ENCODE measurements at regions not wholly inside any gene's neighbourhood (a gene's known extent, or its start where the extent isn't known, plus 50 kb on each side); places are given as distances from the start of the nearest gene placed in this dataset.
"Not testable (repeated sequence)": the region's sequence is repeated elsewhere in the genome, so short reads cannot be mapped to it uniquely, and the experiment has no call there.

DNA sequence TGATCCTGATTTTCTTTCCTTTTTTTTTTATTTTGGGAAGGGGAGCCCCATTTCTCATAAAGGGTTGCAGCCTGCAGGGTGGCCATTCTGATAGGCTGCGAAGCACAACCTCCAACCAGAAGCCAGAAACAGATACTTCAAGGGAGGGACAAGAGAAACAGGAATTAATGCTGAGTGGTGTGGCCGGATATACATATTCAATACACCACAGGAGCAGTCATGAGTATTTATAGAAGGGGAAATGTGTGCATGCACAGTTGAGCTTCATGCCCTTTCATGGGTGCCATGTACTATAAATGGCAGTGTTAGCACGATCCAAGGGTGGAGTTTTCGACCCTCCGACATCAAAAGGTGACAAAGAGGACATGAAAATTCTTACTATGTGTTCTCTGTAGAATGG, 320.8 kb downstream of the CBLN1 start:
- no peaks in the 10 kb centered on the region for H3K9me3 ChIP-seq
- no peaks in the 10 kb centered on the region for H3K36me3 ChIP-seq
- H3K27ac ChIP-seq: no peak overlapping the region
- no peaks in the 10 kb centered on the region for H3K4me1 ChIP-seq
- H3K4me3 ChIP-seq: no peak overlapping the region
- no peaks in the 10 kb centered on the region for H3K27me3 ChIP-seq
- TF ChIP-seq, protein P1, sequence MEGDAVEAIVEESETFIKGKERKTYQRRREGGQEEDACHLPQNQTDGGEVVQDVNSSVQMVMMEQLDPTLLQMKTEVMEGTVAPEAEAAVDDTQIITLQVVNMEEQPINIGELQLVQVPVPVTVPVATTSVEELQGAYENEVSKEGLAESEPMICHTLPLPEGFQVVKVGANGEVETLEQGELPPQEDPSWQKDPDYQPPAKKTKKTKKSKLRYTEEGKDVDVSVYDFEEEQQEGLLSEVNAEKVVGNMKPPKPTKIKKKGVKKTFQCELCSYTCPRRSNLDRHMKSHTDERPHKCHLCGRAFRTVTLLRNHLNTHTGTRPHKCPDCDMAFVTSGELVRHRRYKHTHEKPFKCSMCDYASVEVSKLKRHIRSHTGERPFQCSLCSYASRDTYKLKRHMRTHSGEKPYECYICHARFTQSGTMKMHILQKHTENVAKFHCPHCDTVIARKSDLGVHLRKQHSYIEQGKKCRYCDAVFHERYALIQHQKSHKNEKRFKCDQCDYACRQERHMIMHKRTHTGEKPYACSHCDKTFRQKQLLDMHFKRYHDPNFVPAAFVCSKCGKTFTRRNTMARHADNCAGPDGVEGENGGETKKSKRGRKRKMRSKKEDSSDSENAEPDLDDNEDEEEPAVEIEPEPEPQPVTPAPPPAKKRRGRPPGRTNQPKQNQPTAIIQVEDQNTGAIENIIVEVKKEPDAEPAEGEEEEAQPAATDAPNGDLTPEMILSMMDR (IDR thresholded peaks at IDR 0.05): no peak
- DNase-seq (ENCODE audit: low spot score): no peak

DNA sequence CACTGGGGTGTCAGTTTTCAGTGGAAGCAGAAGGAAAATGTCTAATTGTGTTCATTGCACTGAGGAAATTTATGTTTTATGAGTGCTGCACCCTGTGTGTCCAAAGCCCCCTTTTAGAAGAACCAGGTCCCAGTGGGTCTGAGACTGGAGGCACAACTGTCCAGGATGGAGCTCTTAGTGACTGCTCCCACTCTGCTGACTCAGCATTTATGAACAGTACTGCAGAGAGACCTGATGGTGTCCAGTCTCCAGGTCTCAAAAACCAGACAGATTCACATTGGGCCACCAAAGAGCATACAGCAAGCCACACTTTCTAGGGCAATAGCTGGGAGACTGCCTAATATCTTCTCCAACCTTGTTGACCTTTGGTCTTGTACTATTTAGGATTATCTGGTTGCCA, 321.9 kb downstream of the CBLN1 start:
- TF ChIP-seq, protein P1 (IDR thresholded peaks at IDR 0.05): no peak
- Histone ChIP-seq H3K4me3 (no peak overlapping the region), H3K27me3 (no peaks in the 10 kb centered on the region), H3K9me3 (no peaks in the 10 kb centered on the region), H3K4me1 (no peaks in the 10 kb centered on the region), H3K27ac (no peak overlapping the region), H3K36me3 (no peaks in the 10 kb centered on the region)
- no peak for DNase-seq (ENCODE audit: low spot score)

DNA sequence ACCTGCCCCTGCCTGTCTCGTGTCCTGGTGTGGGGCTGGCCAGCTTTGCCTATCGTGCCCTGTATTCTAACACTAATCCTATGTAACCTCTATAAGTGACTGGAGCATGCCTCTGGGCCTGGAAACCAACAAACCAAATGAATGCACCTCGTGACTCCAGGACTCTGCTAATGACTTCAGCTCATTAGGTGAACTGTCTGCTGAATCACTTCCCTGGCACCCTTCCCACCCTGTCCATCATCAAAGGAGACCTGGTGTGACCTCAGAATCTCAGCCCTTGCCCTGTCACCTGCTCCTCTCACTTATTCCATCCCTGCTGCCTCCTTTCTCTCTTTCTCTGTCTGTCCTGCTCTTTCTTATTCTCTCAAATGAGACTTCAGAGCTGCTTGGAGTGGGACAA, 322.4 kb downstream of the CBLN1 start:
- H3K4me3 ChIP-seq: no peak overlapping the region

DNA sequence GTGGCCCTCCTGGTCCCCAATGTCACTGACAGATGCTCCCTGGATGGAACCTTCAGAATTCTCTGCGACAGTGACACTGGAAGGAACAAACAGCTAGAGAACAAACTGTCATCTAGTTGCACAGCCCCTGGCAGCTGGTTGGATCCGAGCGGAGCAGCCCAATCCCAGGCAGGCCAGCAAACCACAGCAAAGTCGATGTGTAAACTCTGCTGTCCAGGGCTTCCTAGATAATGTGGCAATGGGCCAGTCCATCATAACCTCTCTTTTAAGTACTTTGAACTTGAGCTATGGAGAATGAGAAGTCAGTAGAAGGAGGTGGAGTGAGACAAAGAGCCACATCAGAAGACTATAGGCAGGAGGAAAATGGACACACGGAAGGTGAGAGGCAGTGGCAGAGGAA, 323.0 kb downstream of the CBLN1 start:
- H3K9me3 ChIP-seq: no peaks in the 10 kb centered on the region
- DNase-seq (ENCODE audit: low spot score): no peak
- no peaks in the 10 kb centered on the region for H3K27me3 ChIP-seq
- H3K4me3 ChIP-seq: no peak overlapping the region
- H3K36me3 ChIP-seq: no peaks in the 10 kb centered on the region
- H3K4me1 ChIP-seq: no peaks in the 10 kb centered on the region
- TF ChIP-seq, protein P1 (IDR thresholded peaks at IDR 0.05): no peak
- no peak overlapping the region for H3K27ac ChIP-seq

More for the DNA sequence above, 322.4 kb downstream of the CBLN1 start:
- TF ChIP-seq, protein P1 (IDR thresholded peaks at IDR 0.05): no peak
- no peaks in the 10 kb centered on the region for H3K9me3 ChIP-seq
- no peak overlapping the region for H3K27ac ChIP-seq
- no peaks in the 10 kb centered on the region for H3K36me3 ChIP-seq
- H3K27me3 ChIP-seq: no peaks in the 10 kb centered on the region
- DNase-seq (ENCODE audit: low spot score): no peak
- no peaks in the 10 kb centered on the region for H3K4me1 ChIP-seq

DNA sequence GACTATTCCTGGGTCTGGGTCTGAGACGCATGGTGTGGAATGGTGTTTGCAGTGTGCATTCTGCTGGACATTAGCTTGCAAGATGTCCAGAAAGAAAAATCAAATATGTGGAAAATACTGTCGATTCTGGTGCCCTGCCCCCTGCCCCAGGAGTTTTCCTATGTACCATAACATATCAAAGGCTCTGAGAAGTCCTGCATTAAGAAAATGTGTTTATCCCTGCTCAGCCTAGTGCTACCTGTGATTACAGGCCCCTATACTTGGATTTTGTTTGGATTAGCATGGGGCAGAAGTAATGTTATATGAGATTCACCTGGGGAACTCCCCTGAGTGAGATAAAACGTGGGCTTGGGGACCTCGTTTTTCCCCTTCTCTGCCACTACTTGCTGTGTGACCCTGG, 325.0 kb downstream of the CBLN1 start:
- no peak for DNase-seq (ENCODE audit: low spot score)

DNA sequence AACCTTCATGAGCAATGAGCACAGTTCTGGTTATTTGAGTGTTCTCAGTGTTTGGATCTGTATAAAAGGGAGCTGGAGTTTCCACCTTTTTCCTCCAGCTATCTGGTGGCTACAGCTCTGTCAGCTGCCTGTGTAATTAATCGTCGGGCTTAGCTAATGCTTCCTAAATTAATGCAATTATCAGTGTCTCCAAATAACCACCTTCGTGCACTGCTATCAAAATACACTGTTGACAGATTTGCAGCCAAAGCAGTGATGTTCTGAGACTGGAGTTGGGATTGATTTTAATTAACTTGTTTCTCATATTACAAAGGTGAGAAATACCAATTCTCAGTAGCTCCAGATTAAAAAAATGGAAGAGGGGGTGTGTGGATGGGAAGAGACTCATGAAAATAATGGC, 325.8 kb downstream of the CBLN1 start:
- no peaks in the 10 kb centered on the region for H3K9me3 ChIP-seq
- peaks cover 0 to 8% of the 10 kb centered on the region in 2 donors for H3K4me1 ChIP-seq
- no peak overlapping the region for H3K27ac ChIP-seq
- no peak for DNase-seq (ENCODE audit: low spot score)
- H3K36me3 ChIP-seq: no peaks in the 10 kb centered on the region
- H3K4me3 ChIP-seq: no peak overlapping the region
- no peaks in the 10 kb centered on the region for H3K27me3 ChIP-seq
- TF ChIP-seq, protein P1 (IDR thresholded peaks at IDR 0.05): no peak

More for the DNA sequence above, 325.0 kb downstream of the CBLN1 start:
- Histone ChIP-seq H3K36me3 (no peaks in the 10 kb centered on the region), H3K27ac (no peak overlapping the region), H3K4me3 (no peak overlapping the region), H3K4me1 (peaks cover 0 to 8% of the 10 kb centered on the region in 2 donors), H3K9me3 (no peaks in the 10 kb centered on the region), H3K27me3 (no peaks in the 10 kb centered on the region)
- TF ChIP-seq, protein P1 (IDR thresholded peaks at IDR 0.05): no peak

DNA sequence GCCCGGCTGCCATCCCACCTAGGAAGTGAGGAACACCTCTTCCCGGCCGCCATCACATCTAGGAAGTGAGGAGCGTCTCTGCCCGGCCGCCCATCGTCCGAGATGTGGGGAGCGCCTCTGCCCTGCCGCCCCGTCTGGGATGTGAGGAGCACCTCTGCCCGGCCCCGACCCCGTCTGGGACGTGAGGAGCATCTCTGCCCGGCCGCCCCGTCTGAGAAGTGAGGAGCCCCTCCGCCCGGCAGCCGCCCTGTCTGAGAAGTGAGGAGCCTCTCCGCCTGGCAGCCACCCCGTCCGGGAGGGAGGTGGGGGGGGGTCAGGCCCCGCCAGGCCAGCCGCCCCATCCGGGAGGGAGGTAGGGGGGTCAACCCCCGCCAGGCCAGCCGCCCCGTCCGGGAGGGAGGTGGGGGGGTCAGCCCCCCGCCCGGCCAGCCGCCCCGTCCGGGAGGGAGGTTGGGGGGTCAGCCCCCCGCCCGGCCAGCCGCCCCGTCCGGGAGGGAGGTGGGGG, 330.0 kb downstream of the CBLN1 start:
- not testable (repeated sequence) for H3K36me3 ChIP-seq
- H3K4me1 ChIP-seq: peaks cover 0 to 11% of the 10 kb centered on the region in 2 donors

More for the DNA sequence above, 330.0 kb downstream of the CBLN1 start:
- H3K27me3 ChIP-seq; H3K4me3 ChIP-seq; H3K9me3 ChIP-seq; H3K27ac ChIP-seq; DNase-seq (ENCODE audit: low spot score): not testable (repeated sequence)

All from right atrium auricular region (tissue), 2 donors.